ENCODE measurements at regions not wholly inside any gene's neighbourhood (a gene's known extent, or its start where the extent isn't known, plus 50 kb on each side); places are given as distances from the start of the nearest gene placed in this dataset.
A peak's percentile ranks its signal among the peaks of the same experiment; 100 is the strongest.

DNA sequence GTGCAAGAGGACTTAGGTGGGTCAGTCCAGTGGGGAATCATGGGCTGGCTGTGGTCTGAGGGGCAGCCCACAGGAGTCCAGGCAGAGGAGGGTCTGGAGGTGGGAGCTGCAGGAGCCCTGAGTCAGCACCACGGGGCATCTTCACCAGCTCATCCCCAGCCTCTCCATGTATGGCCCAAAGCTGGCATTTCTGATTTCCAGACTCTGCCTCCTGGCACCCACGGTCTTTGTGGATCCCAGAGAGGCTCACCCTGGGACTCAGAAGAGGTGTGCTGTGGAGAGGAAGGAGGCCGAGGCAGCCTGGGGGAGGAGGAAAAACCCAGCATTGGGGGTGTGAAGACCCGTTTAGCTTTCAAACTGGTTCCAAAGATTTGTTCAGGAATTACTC is 64.5 kb upstream of the KLF13 start:
- no peak for DNase-seq (ENCODE audit: low read depth in 2 of 2)

DNA sequence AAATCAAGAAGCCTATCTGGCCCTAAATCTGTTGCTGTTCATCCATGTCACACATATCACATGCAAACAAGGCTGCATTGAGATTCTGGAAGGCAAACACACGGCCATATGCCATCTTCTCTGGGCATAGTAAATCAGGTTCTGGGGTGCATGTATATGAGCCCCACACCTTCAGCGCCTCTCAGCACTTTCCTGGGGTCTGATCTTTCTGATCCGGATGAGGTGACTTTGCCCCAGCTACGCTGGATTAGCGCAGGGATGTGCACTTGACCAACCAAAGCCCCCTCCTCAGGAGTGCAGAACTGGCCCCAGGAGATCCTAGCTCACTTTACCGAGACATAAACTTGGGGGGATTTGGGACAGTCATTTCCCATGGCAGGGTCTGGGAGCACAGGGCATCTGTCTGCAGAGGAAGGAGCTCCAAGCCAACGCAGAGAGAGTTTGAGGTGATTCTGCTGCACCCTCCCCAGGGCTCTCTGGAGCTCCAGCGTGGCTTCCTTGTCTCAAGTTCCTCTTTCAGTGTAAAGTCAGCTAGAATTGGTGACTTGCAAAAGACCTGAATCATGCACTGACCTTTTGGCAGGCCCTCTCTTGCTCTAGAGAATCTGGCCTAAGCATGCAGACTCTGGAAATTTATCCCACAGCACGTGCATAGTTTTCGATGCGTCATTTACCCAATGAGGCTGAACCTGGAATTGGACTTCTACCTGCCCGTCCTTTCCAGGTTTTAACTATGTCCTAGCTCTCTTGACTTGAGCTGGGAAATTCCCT is 63.5 kb upstream of the KLF13 start:
- DNase-seq (ENCODE audit: low read depth in 2 of 2): no peak

DNA sequence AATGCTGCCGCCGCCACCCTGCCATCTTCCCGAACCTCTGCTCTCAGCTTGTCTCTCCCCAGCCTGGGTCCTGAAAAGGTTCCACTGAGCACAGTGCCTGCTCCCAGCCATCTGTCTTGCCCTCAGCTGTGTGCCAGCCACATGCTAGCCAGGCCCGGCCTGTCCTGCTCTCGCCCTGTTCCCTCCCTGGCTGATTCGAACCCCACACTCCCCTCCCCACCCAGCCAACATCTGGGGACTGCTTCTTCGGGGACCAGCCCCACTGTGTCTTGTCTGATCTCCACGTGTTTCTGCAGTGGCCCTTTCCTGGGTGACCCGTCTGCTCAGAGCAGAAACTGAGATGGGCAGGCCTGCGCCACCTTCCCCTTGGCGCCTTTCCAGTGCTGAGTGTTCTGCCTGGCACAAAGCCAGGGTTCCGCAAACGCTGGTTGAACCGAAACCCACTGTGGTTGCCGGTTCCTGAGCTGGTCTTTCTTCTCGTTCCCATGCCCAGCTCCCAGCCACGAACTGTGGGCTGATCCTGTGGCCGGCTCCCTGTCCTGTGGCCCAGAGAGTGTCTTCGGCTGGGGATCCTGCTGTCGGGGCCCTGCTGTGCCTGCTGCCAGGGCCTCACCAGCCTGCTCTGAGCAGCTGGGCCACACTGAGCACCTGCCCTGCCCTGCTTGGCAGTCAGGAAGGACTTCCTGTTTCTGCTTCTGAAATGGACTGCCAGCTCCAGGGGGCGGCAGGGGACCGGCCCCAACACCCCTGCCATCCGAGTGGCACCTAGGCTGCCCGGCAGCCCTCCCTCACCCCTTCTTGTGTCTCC is 62.7 kb upstream of the KLF13 start:
- DNase-seq (ENCODE audit: low read depth in 2 of 2): peak; percentile 53 to 63

DNA sequence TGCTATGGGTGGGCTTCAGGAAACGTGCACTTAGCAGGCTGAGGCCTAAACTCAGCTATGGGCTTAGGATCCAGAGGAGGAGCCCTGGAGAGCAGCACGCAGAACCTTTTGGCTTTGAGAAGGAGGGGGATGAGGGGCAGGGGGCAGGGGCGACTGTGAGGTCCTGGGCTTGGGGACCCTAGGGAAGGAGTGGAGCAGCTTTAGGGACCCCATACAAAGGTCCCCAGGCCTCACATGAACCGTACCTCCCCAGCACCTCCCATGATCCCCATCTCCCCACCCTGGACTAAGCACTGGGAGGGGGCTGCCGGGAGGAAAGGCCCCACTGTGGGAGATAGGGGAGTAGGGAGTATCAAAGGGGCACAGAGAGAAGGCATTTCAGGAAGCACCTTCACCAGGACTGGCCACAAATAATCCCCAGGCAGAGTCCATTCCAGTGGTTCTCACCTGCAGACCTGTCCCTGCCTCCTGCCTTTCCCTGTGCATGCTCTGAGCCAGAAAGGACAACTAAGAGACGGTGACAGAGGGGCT is 62.0 kb upstream of the KLF13 start:
- no peak for DNase-seq (ENCODE audit: low read depth in 2 of 2)

DNA sequence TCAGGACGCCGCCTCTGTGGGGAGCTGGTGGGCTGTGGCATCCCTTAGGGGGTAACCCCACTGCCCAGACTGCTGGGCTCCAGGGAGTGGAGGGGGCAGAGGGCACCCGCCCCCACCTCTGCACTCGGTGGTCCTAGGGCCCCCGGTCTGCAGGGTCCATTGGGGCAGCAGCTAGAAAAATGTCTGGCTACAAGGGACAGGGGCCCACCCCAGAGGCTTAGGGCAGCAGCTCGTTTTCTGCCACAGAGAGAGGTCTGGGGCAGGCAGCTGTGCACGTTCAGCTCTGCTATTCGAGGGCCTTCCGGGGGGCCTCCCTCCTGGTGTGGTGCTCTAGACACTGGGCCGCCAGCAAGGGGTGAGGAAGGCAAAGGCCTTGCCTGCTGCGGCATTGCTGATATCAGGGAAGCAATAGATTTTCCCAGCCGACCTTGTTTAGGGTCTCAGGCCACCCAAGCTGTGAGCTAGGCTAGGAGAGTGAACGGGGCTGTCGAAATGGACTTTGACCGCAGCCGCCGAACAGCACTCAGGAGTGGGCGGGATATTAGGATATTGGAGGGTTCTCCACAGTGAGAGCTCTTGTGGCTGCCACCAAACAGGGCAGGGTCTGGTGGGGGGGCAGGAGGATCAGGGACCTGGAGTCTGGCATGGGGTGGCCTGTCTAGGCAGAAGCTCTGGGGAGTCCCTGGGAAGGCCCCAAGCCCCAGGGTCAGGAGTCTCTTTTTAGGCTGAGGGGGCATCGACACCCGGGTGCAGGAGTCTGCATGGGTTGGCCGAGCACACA is 61.4 kb upstream of the KLF13 start:
- no peak for DNase-seq (ENCODE audit: low read depth in 2 of 2)

DNA sequence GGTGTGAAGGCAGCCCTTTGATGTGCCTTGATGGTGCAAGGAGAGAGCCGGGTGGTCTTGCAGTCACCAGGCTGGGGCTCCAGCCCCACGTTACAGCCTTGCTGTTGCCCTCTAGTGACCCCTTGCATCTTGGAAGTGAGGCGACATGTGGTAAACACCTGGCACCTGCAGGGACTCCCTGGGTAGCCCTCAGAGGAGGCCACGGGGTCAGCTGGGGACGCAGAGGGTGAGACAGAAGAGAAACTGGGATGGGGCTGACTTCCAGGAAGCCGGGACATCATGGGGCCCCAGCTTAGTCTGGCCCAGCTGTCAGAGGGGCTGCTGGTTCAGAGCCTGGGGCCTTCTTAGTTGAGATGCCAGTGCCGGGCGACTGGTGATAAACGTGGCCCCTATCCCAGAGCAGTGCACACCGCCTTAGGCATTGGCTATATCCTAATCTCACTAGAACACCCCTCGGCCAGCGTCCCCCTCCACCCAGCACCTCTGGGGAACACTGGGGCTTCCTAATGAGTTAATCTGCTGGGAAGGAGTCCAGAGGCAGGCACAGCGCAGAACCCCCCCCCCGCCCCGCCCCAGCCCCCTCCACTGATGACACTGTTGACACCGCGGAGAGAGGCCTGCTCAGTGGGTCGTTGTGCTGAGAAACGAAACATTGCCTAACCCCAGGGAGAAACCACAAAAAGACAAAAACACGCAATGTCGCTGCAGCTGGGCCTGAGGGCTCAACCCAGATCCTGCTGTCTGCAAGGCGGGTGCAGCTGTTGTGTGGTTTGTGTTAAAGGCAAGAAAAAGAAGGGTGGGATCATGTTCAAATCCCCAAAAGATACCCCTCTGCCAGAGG is 60.5 kb upstream of the KLF13 start:
- no peak for DNase-seq (ENCODE audit: low read depth in 2 of 2)

DNA sequence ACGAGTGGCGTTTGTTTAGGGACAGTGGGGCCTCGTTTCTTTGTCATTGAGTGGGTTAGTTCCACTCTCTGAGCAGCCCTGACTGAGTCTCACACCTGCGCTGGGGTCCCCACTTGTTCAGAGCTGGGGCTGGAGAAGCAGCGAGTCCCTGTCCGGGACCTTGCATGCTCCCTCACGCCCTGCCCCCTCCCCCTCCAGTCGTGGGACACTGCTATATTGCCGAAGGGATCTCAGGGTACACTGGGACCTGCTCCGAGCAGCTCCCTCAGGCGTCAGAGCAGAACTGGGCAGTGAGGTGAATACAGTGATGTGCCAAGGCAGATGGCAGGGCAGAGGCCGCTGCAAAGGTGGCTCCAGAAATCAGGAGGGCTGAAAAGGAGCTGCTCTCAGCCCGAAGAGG is 59.9 kb upstream of the KLF13 start:
- DNase-seq (ENCODE audit: low read depth in 2 of 2): no peak

DNA sequence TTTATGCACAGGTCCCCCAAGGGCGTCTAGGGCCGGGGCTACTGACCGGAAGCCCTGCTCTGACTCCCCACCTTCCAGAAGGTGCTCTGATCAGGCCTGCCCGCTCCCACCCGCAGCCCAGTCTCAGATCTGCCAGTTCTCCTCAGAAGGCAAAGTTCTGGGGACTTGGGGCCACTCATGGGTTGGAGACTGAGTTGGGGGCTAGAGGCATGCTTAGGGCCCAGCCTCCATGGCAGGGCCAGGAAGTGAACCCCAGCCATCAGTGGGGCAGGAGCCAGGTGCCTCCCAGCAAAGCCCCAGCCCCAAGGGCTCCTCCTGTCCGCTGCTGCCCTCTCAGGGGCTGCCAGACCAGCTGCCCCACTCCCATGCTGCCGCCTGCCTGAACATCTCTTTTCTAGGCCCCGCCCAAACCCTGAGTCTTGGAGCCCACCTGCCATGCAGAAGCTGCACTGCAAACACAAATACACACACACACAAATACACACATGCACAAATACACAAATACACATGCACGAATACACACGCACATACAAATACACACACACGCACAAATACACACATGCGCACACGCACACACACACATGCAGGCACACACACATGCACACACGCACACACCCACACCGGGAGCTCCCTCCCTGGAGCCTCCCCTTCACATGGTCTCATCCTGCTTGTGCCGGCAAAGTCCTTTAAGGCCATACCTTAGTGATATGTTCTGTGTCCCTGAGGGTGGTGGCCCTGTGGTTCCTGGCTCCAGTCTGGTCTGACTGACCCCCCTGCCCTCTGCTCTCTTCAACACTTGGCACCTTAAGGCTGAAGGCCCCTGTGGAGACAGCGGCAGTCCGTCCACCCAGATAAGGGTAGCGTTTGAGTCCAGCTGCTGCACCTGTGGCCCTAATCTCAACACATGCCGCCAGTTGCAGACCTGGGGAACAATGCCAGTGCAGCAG is 59.2 kb upstream of the KLF13 start:
- DNase-seq (ENCODE audit: low read depth in 2 of 2): no peak

DNA sequence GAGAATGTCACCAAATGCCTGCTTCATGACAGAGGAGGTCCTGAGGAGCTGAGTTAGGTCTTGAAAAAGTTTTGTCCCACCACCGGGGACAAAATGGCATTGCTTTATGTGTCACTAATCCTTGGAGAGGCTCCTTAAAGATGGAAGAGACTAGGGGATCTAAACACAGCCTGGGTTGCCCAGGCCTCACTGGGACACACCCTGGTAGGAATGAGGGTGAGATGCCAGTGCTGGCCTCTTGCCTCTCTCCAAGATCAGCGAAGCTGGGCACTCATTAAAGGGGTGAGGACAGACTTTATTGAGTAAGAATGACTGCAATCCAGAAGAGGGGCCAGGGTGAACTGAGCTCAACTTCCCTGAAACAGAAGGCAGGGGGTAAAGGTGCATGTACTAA is 58.5 kb upstream of the KLF13 start:
- DNase-seq (ENCODE audit: low read depth in 2 of 2): no peak

DNA sequence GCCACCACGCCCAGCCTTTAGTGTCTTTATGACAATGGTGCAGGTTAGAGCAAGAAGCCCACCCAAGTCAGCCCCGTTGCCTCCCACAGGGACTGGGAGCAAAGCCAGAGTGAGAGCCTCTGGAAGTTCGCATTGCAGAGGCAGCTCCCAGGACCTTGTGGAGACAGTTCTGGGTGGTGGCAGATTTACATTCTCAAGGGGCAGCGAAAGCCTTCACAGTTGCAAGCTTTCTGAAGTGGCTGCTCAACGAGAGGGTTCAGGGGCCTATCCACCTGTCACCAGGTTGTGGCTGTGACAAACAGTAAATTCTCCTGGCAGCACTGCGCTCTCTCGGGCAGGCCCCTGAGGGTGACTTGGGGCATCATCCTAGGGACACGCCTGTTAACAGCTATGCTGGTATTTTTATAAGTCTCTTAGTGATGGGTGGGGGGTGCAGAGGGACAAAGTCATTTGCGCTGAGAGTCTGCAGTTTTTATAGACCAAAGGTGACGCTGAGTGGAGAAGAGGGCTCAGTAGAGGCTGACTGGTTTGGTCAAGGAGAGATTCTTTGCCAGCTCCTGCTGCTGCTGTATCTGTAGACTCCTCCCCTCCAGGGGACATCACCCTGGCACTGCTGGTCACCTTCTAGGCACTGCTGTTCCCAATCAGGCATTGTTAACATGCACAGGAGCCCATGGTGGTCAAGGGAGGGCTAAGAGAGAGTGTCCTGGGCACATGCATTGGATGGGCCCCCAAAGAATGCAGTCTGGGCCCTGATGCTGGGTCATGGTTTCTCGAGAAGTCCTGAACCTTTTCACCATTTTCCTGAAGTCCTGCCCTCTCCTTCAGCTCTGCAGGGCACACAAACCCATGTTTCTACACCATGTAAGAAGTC is 57.5 kb upstream of the KLF13 start:
- no peak for DNase-seq (ENCODE audit: low read depth in 2 of 2)

DNA sequence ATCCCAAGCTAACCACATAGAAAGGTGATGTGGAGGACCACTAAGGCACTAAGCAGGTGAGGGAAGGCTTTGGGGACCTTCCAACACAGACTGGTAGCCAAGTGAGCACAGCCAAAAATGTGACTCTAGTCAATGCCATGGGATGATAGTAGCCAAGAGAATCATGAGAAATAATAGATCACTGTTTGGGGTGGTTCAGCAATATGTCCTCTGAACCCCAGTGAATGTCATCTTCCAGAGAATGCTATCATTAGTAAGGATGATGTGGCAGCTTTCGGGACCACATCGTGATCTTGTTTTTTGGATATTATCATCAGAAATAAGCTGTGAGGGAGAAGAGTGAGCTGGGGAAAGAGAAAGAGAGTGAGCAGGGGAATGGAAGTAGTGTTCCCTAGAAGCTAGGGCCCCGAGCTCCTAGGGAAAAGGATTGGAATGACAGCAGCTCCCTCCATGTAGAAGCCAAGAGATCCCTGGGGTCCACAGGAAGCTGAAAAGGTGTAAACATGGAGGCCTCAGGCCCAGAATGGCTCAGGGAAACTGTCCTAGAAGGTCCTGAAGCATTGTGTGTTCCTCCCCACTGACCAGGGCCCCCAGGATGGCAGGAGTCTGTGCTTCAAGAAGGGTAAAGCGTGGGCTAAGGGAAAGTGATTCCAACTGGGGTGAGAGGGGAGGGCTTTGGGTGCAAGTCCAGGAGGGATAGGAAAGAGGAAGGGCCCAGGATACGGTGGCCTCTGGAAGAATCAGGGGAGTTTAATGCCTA is 56.6 kb upstream of the KLF13 start:
- no peak for DNase-seq (ENCODE audit: low read depth in 2 of 2)

DNA sequence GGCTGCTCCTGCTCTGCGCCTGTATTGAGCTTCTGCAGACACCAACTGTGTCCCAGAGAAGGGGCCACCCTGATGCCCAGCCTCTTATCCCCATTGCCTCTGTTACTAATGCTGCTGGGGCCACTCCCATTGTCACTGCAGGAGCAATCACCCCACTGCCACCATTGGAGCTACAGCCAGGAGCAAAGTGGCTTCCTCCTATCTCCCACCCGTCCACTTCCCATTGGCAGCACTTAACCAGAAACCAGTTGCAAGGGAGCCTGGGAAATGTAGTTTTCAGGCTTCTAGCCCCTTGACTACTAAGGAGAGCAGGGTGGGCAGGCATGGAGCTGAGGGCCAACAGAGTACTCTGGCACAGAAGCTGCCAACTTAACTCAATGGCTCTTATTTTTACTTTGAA is 55.9 kb upstream of the KLF13 start:
- no peak for DNase-seq (ENCODE audit: low read depth in 2 of 2)

DNA sequence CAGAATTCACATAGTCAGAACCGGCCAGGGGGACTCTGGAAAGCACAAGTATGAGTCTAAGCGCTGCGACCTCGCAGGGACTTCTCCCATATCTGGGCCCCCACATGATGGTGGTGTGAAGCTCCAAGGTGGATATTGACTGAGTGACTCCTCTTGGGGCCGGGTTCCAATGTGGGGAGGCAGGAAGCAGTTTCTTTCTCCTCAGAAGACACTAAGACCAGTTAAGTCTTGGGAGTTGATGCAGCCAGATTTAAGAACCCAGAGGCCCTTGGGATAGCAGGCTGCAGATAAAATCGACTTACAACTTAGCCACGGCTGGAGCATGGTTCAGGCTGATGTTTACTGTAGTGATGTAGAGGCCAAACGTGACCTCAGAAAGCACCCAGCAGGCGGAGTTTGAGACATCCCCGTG is 55.4 kb upstream of the KLF13 start:
- no peak for DNase-seq (ENCODE audit: low read depth in 2 of 2)

DNA sequence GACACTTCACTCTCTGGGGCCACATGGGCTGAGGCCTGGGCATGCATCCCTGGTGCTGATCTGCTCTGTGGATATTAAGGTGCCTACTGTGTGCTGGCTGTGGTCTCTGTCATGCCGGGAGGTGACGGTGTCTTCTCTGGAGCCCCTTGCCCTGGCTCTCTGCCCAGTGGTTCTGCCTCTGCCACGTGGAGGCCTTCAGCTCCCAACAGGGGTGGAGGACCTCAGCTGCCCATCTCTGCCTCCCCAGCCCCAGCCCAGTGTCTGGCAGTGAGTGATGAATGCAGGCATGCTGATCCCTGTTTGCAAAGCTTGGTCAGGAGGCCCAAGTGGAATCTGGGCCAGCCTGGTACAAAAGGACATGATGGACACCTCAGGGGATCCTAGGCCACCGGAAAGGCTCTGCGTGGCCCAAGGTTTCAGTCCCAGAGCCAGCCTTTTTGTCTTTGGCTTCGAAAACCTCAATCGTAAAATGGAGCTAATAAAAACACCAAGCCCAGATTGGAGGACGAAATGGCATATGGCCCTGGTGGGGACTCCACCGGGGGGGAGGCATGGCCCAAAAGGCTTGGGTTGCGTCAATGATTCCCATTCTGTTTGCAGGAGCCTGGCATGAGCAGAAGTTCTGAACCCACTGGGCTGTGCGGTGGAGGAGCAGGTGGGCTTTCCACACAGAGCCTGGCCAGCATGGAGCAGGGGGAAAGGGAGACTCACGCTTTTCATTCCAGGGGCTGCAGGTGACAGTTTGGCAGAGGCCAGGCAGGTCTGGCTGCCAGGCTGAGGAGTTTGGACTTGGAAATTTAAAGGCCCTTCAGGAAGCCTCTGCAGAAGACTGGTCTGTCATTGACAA is 54.7 kb upstream of the KLF13 start:
- no peak for DNase-seq (ENCODE audit: low read depth in 2 of 2)

DNA sequence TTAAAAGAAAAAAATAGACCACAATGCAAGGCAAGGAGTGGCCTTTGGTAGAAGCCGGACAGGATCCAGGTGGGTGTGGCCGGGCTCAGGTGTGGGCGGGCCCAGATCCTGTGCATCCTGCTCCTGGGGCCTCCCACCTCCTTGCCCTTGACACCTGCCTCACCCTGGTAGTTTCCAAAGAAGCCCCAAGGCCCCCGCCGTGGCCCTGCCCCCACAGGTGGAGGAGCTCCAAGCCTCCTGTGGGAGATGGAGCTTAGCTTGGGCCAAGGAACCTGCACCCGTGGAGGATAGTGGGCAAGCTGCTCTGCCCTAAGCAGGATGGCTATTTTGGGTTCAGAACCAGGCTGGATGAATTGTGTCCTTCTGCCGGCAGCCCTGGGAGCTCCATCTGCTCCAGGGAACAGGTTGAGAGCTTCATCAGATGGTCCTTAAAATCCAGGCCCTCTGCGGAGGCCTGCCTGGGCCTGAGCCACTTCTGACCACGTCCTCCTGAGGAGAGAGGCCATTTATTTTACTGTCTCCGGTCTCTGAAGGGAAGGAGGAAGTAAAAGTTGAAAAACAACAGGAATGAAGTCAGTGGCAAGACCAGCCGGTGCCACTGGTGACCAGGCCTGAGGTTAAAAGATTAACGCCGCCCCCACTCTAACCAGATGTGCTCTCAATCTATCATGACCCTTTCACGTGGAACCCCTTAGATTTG is 53.9 kb upstream of the KLF13 start:
- no peak for DNase-seq (ENCODE audit: low read depth in 2 of 2)

DNA sequence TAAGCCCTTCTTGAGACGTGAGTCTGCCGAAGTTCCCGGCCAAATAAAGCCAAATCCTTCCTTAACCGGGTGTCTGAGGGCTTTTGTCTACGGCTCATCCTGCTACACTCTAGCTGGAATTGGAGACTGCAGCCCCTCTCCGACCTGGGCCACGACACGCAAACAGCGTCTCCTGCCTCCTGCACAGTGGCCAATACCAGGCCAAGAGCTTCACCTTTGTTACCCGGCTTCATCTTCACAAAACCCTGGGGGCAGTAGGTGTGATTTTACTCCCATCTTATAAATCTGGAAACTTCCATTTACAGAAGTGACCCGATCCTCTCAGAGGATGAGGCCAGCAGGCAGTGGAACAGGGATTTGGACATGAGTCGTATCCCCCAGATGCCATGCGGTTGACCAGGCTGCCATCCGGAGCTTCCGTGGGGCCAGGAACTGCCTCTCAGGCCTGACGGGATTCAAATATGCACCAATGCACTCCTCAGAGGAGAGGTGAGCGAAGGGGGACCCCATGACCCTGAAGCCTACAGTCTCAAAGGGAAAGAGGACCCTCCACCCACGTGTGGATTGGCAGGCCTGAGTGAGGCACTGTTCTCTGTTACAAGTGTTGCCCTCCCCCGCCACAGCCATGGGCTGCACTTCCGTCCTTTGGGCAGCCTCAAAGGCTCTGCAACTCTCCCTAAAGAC is 53.2 kb upstream of the KLF13 start:
- DNase-seq (ENCODE audit: low read depth in 2 of 2): no peak
